Gastroesophageal sphincter (tissue), 3 donors: ENCODE measurements at regions not wholly inside any gene's neighbourhood (a gene's known extent, or its start where the extent isn't known, plus 50 kb on each side); places are given as distances from the start of the nearest gene placed in this dataset.

ENCODE experiments used
- CTCF ChIP-seq, 4 experiments: fragments of 200-600 bp in 2 of 4; fragments of 450-650 bp in 2 of 4; sonication (generic) in 1 of 4; IDR thresholded peaks; one replicate each; pipeline ENCODE4 v1.5.1; 2017 to 2019; ENCODE audit warnings: antibody characterized with exemption in 4 of 4, mild to moderate bottlenecking in 2 of 4, moderate library complexity in 2 of 4
- POLR2A ChIP-seq, 2 donors: fragments of 450-650 bp; IDR thresholded peaks; one replicate each; pipeline ENCODE4 v1.6.1; 2017; ENCODE audit warnings: antibody characterized with exemption in 2 of 2, mild to moderate bottlenecking in 2 of 2, moderate library complexity in 1 of 2

GRCh38 chr6:95847061-95847460, 168.7 kb upstream of the FUT9 start:
- no peak for TF ChIP-seq CTCF (IDR thresholded peaks at IDR 0.05)
- no peak for TF ChIP-seq POLR2A (IDR thresholded peaks at IDR 0.05)
